ENCODE measurements at regions not wholly inside any gene's neighbourhood (a gene's known extent, or its start where the extent isn't known, plus 50 kb on each side); places are given as distances from the start of the nearest gene placed in this dataset. TPM values are rescaled to one million over a fixed set of nuclear protein-coding genes. Genes with fewer than 3 reads are reported as not detected.
"Not testable (repeated sequence)": the region's sequence is repeated elsewhere in the genome, so short reads cannot be mapped to it uniquely, and the experiment has no call there.

GRCh38 chr16:32845572-32845971, 169.6 kb upstream of the TP53TG3 start:
- H3K27me3 ChIP-seq; H3K4me3 ChIP-seq; H3K9me3 ChIP-seq; H3K27ac ChIP-seq; ATAC-seq; H3K4me1 ChIP-seq; H3K36me3 ChIP-seq (replicated peaks in 1 of 2; ENCODE audit: insufficient read depth in 1 of 2, low read depth in 2 of 2); intact Hi-C loops (cut with DNase I); DNase-seq: not testable (repeated sequence)
- WGBS, 2 donors, result 31 to 66% methylated on average over 5 to 15 of the region's 17 CpGs

GRCh38 chr16:32842844-32843243, 166.9 kb upstream of the TP53TG3 start:
- WGBS, 2 donors, result 11 to 38% methylated on average over 1 of the region's 1 CpG
- H3K27ac ChIP-seq; H3K9me3 ChIP-seq; H3K27me3 ChIP-seq; DNase-seq; ATAC-seq; H3K4me1 ChIP-seq; H3K4me3 ChIP-seq; H3K36me3 ChIP-seq (replicated peaks in 1 of 2; ENCODE audit: insufficient read depth in 1 of 2, low read depth in 2 of 2); intact Hi-C loops (cut with DNase I): not testable (repeated sequence)

GRCh38 chr16:32807280-32807679, 131.3 kb upstream of the TP53TG3 start:
- WGBS, 2 donors, result 49 to 60% methylated on average over 3 of the region's 3 CpGs

GRCh38 chr16:32805639-32806038, 129.7 kb upstream of the TP53TG3 start:
- H3K36me3 ChIP-seq (replicated peaks in 1 of 2; ENCODE audit: insufficient read depth in 1 of 2, low read depth in 2 of 2); H3K9me3 ChIP-seq; H3K27me3 ChIP-seq; H3K4me3 ChIP-seq; intact Hi-C loops (cut with DNase I); H3K4me1 ChIP-seq; ATAC-seq; DNase-seq; H3K27ac ChIP-seq: not testable (repeated sequence)
- WGBS, 2 donors, result 56 to 71% methylated on average over 1 to 2 of the region's 2 CpGs

More at GRCh38 chr16:32807280-32807679, 131.3 kb upstream of the TP53TG3 start:
- H3K27ac ChIP-seq; ATAC-seq; DNase-seq; H3K9me3 ChIP-seq; H3K27me3 ChIP-seq; H3K4me1 ChIP-seq; intact Hi-C loops (cut with DNase I); H3K4me3 ChIP-seq; H3K36me3 ChIP-seq (replicated peaks in 1 of 2; ENCODE audit: insufficient read depth in 1 of 2, low read depth in 2 of 2): not testable (repeated sequence)

Small RNAs in the stretch of these regions (small RNA-seq; reads per million reads assigned to genes)
- gene AC137761.2 (not detected), gene AC142086.2 (not detected)
